ENCODE measurements at regions not wholly inside any gene's neighbourhood (a gene's known extent, or its start where the extent isn't known, plus 50 kb on each side); places are given as distances from the start of the nearest gene placed in this dataset.
A peak's percentile ranks its signal among the peaks of the same experiment; 100 is the strongest.

DNA sequence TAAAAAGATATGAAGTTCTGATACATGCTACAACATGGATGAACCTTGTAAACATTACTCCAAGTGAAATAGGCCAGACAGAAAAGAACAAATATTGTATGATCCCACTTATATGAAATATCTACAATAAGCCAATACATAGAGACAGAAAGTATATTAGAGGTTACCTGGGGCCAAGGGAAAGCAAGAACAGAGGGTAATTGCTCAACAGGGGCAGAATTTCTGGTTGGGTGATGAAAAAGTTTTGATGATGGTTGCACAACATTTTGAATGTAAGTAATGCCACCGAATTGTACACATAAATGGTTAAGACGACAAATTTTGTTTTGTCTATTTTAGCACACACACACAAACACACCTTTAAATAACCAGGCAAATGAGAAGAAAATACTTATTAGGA, 268.4 kb downstream of the FOXO1 start:
- no peaks in the 10 kb centered on the region for H3K79me2 ChIP-seq (ENCODE audit: control insufficient read depth, low read length)
- no peaks in the 10 kb centered on the region for H3K36me3 ChIP-seq (ENCODE audit: control insufficient read depth, low read length)
- H3F3A ChIP-seq (ENCODE audit: control insufficient read depth, insufficient read depth): peaks cover 17% of the 10 kb centered on the region; the same call in 1 of the 2 replicates
- H3K9me2 ChIP-seq (replicated peaks; ENCODE audit: control insufficient read depth, low read length): no peaks in the 10 kb centered on the region
- no peak overlapping the region for H3K27ac ChIP-seq (ENCODE audit: low read depth, low read length)
- H3K4me1 ChIP-seq (ENCODE audit: control insufficient read depth, low read length): peaks cover 41% of the 10 kb centered on the region
- no peak overlapping the region for H3K4me2 ChIP-seq (ENCODE audit: low read length)
- no peaks in the 10 kb centered on the region for H3K9me3 ChIP-seq (ENCODE audit: control insufficient read depth, insufficient read depth, low read length)
- H4K20me1 ChIP-seq (ENCODE audit: control insufficient read depth, insufficient read depth, low read depth, low read length): no peaks in the 10 kb centered on the region
- no peaks in the 10 kb centered on the region for H3K27me3 ChIP-seq (ENCODE audit: control insufficient read depth, low read length)
- TF ChIP-seq, protein P1, sequence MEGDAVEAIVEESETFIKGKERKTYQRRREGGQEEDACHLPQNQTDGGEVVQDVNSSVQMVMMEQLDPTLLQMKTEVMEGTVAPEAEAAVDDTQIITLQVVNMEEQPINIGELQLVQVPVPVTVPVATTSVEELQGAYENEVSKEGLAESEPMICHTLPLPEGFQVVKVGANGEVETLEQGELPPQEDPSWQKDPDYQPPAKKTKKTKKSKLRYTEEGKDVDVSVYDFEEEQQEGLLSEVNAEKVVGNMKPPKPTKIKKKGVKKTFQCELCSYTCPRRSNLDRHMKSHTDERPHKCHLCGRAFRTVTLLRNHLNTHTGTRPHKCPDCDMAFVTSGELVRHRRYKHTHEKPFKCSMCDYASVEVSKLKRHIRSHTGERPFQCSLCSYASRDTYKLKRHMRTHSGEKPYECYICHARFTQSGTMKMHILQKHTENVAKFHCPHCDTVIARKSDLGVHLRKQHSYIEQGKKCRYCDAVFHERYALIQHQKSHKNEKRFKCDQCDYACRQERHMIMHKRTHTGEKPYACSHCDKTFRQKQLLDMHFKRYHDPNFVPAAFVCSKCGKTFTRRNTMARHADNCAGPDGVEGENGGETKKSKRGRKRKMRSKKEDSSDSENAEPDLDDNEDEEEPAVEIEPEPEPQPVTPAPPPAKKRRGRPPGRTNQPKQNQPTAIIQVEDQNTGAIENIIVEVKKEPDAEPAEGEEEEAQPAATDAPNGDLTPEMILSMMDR (IDR thresholded peaks at IDR 0.05; ENCODE audit: low read depth, low read length, poor library complexity, severe bottlenecking): no peak
- TF ChIP-seq EZH2phosphoT487 (IDR thresholded peaks at IDR 0.05; ENCODE audit: borderline replicate concordance, low read length): no peak
- H3K4me3 ChIP-seq (ENCODE audit: low read length): no peak overlapping the region

DNA sequence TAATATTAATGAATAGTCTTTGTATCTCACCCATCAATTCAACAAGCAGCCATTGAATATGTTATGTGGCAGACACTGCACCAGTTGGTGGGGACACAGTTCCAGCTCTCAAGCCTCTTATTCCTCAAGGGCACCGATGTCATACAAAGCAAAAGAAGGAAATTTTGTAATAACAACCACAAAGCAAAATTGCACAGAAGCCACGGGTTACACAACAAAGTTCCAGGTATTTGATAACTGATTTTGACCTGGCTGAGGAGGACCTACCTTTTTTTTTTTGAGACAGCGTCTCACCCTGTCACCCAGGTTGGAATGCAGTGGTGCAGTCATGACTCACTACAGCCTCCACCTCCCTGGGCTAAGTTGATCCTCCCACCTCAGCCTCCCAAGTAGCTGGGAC, 266.7 kb downstream of the FOXO1 start:
- no peak overlapping the region for H3K27ac ChIP-seq (ENCODE audit: low read depth, low read length)
- H3K4me2 ChIP-seq (ENCODE audit: low read length): no peak overlapping the region
- TF ChIP-seq, protein P1 (IDR thresholded peaks at IDR 0.05; ENCODE audit: low read depth, low read length, poor library complexity, severe bottlenecking): no peak
- TF ChIP-seq EZH2phosphoT487 (IDR thresholded peaks at IDR 0.05; ENCODE audit: borderline replicate concordance, low read length): no peak
- no peaks in the 10 kb centered on the region for H3K27me3 ChIP-seq (ENCODE audit: control insufficient read depth, low read length)
- no peak overlapping the region for H3K4me3 ChIP-seq (ENCODE audit: low read length)
- H3K79me2 ChIP-seq (ENCODE audit: control insufficient read depth, low read length): no peaks in the 10 kb centered on the region
- no peaks in the 10 kb centered on the region for H3K9me3 ChIP-seq (ENCODE audit: control insufficient read depth, insufficient read depth, low read length)
- no peaks in the 10 kb centered on the region for H4K20me1 ChIP-seq (ENCODE audit: control insufficient read depth, insufficient read depth, low read depth, low read length)
- peaks cover 17% of the 10 kb centered on the region; the same call in 1 of the 2 replicates for H3F3A ChIP-seq (ENCODE audit: control insufficient read depth, insufficient read depth)
- H3K9me2 ChIP-seq (replicated peaks; ENCODE audit: control insufficient read depth, low read length): no peaks in the 10 kb centered on the region
- peaks cover 45% of the 10 kb centered on the region for H3K4me1 ChIP-seq (ENCODE audit: control insufficient read depth, low read length)
- H3K36me3 ChIP-seq (ENCODE audit: control insufficient read depth, low read length): no peaks in the 10 kb centered on the region

DNA sequence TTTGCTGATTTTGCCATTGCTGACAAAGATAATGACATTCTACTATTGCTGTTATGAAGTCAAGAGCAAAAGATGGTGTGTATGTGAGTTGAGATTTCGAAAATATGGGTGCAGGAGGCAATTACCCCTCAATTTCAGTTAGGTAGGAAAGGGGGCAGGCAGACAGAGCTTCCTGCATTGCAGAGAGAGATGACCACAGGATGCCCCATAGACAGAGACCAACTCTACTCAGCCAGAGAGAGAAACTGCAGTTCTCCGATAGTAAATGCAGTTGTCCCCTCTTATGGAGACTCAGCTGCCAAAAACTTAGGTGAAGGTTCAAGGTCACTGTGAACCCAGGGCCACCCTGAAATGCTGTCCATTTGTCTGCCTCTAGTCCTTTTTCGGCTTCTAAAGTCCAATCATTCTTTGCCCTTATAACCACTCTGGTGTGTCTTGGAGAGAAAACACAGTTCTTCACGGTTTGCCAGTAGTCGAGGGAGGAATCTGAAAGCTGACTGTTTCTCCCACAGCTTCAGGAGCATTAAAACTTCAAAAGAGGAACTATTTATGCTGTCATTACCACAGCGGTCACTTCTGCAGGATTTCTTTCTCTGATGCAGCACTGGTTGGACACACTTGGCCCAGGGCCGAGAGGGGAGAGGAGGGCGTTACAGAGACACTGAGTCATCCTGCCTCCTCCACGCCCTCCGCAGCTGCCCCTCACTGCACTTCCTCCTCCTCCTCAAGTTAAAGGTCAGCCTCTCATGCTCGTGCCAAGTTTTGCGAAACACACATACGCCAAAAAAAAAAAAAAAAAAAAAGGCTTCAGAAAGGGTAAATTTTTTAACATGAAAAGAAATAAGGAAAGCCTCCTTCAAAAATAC, 264.3 kb downstream of the FOXO1 start:
- Histone ChIP-seq H3K4me3 (ENCODE audit: low read length) (peak overlapping the region; percentile 36), H3K9me3 (ENCODE audit: control insufficient read depth, insufficient read depth, low read length) (no peaks in the 10 kb centered on the region), H3K9me2 (replicated peaks; ENCODE audit: control insufficient read depth, low read length) (no peaks in the 10 kb centered on the region), H4K20me1 (ENCODE audit: control insufficient read depth, insufficient read depth, low read depth, low read length) (no peaks in the 10 kb centered on the region), H3K27ac (ENCODE audit: low read depth, low read length) (no peak overlapping the region), H3K27me3 (ENCODE audit: control insufficient read depth, low read length) (no peaks in the 10 kb centered on the region), H3K4me1 (ENCODE audit: control insufficient read depth, low read length) (peaks cover 33% of the 10 kb centered on the region), H3K4me2 (ENCODE audit: low read length) (peak overlapping the region; percentile 66), H3F3A (ENCODE audit: control insufficient read depth, insufficient read depth) (peaks cover 17% of the 10 kb centered on the region; the same call in 1 of the 2 replicates), H3K79me2 (ENCODE audit: control insufficient read depth, low read length) (no peaks in the 10 kb centered on the region), H3K36me3 (ENCODE audit: control insufficient read depth, low read length) (no peaks in the 10 kb centered on the region)
- TF ChIP-seq EZH2phosphoT487 (IDR thresholded peaks at IDR 0.05; ENCODE audit: borderline replicate concordance, low read length): no peak
- TF ChIP-seq, protein P1 (IDR thresholded peaks at IDR 0.05; ENCODE audit: low read depth, low read length, poor library complexity, severe bottlenecking): no peak
